Kidney (tissue), 13 donors: ENCODE measurements at regions not wholly inside any gene's neighbourhood (a gene's known extent, or its start where the extent isn't known, plus 50 kb on each side); places are given as distances from the start of the nearest gene placed in this dataset.
A peak's percentile ranks its signal among the peaks of the same experiment; 100 is the strongest.
"Not testable (repeated sequence)": the region's sequence is repeated elsewhere in the genome, so short reads cannot be mapped to it uniquely, and the experiment has no call there.

Experiments
- DNase-seq, 5 donors: peaks; one replicate each; pipeline ENCODE4 v3.0.0-alpha.2; 2013 to 2020
- FAIRE-seq: peaks from 2 replicates; lab custom pipeline; 2012; peaks lifted over from hg19 to GRCh38; lab: Jason Lieb, UNC
- H3K27ac ChIP-seq, 2 donors: one replicate each; pipeline ENCODE4 v1.7.0; 2013; ENCODE audit warnings: low read depth in 2 of 2, low read length in 2 of 2, inconsistent platforms in 1 of 2
- H3K27me3 ChIP-seq: one replicate; pipeline ENCODE4 v1.7.1; 2013; ENCODE audit warnings: low read length, inconsistent platforms; ENCODE audit not compliant: control insufficient read depth, insufficient read depth
- H3K36me3 ChIP-seq, 3 donors: one replicate each; pipeline versions ENCODE4 v1.7.0 to v1.7.1; 2013; ENCODE audit warnings: low read length in 3 of 3, control low read depth in 1 of 3, inconsistent platforms in 1 of 3; ENCODE audit not compliant: insufficient read depth in 3 of 3, control insufficient read depth in 2 of 3
- H3K4me1 ChIP-seq, 3 donors: one replicate each; pipeline versions ENCODE4 v1.7.0 to v1.7.1; 2013; ENCODE audit warnings: low read length in 3 of 3, inconsistent platforms in 1 of 3, low read depth in 1 of 3; ENCODE audit not compliant: control insufficient read depth in 2 of 3, insufficient read depth in 2 of 3
- H3K4me3 ChIP-seq, 3 donors: one replicate each; pipeline versions ENCODE4 v1.7.0 to v1.8.1; 2013; ENCODE audit warnings: low read length in 3 of 3, control low read depth in 1 of 3, inconsistent platforms in 1 of 3
- H3K9ac ChIP-seq, 3 donors: one replicate each; pipeline versions ENCODE4 v1.7.0 to v1.7.1; 2013; ENCODE audit warnings: low read length in 3 of 3, control low read depth in 1 of 3, inconsistent platforms in 1 of 3
- H3K9me3 ChIP-seq, 3 donors: one replicate each; pipeline versions ENCODE4 v1.7.0 to v1.7.1; 2013; ENCODE audit warnings: low read length in 3 of 3, control low read depth in 1 of 3, inconsistent platforms in 1 of 3; ENCODE audit not compliant: control insufficient read depth in 2 of 3, insufficient read depth in 1 of 3
- CTCF ChIP-seq: IDR thresholded peaks from 3 replicates; pipeline ENCODE4 v1.5.1; 2012; ENCODE audit warnings: mild to moderate bottlenecking, moderate library complexity, borderline replicate concordance; ENCODE audit not compliant: insufficient read depth; ENCODE audit errors: extremely low read depth
- intact Hi-C: fragments of 100-400 bp; cut with DNase I; formaldehyde crosslinking; loops from one replicate; pipeline ENCODE4 v1.11.1; 2022
- donor health status: control.
- donor health status: control.
- donor health status: control.
- donor health status: control.
- donor health status: control.
- donor health status: DM: yes; HTN: yes; CAD: no.
- donor health status: Normal renal cell carcinoma (clear cell type).

GRCh38 chr2:12490641-12491040, 226.1 kb upstream of the TRIB2 start:
- intact Hi-C loops = no loop called here
- no peak overlapping the region for H3K4me3 ChIP-seq
- no peak overlapping the region for H3K9ac ChIP-seq
- no peaks in the 10 kb centered on the region for H3K9me3 ChIP-seq
- no peaks in the 10 kb centered on the region for H3K27me3 ChIP-seq
- TF ChIP-seq CTCF = no peak
- H3K4me1 ChIP-seq = no peaks in the 10 kb centered on the region
- no peak overlapping the region for H3K27ac ChIP-seq
- no peaks in the 10 kb centered on the region for H3K36me3 ChIP-seq
- FAIRE-seq (no peak), DNase-seq (no peak)

GRCh38 chr2:12492360-12492759, 224.4 kb upstream of the TRIB2 start:
- H3K9ac ChIP-seq, H3K27me3 ChIP-seq, H3K36me3 ChIP-seq, intact Hi-C loops, DNase-seq, H3K27ac ChIP-seq, FAIRE-seq, H3K9me3 ChIP-seq, H3K4me1 ChIP-seq, H3K4me3 ChIP-seq: not testable (repeated sequence)

- Histone ChIP-seq H3K4me3 (no peak overlapping the region), H3K27ac (no peak overlapping the region), H3K9ac (no peak overlapping the region), H3K36me3 (no peaks in the 10 kb centered on the region), H3K27me3 (no peaks in the 10 kb centered on the region), H3K9me3 (no peaks in the 10 kb centered on the region), H3K4me1 (no peaks in the 10 kb centered on the region)
- peak in 3 of 5 donors; percentile 21 to 45 (median 26) for DNase-seq
- no peak for TF ChIP-seq CTCF
- intact Hi-C loops = no loop called here
- no peak for FAIRE-seq
These were observed 223.7 kb upstream of the TRIB2 start for GRCh38 chr2:12493031-12493513.

GRCh38 chr2:12495247-12495868, 221.4 kb upstream of the TRIB2 start:
- Histone ChIP-seq H3K27ac (no peak overlapping the region), H3K9ac (no peak overlapping the region), H3K9me3 (no peaks in the 10 kb centered on the region), H3K36me3 (no peaks in the 10 kb centered on the region), H3K27me3 (no peaks in the 10 kb centered on the region), H3K4me1 (no peaks in the 10 kb centered on the region), H3K4me3 (no peak overlapping the region)
- FAIRE-seq = no peak
- no peak for DNase-seq
- TF ChIP-seq CTCF = no peak
- intact Hi-C loops = no loop called here
